Astrocyte (in vitro differentiated cells and primary cell): ENCODE measurements at regions not wholly inside any gene's neighbourhood (a gene's known extent, or its start where the extent isn't known, plus 50 kb on each side); places are given as distances from the start of the nearest gene placed in this dataset.

ENCODE experiments used
- EZH2 ChIP-seq: IDR thresholded peaks from 2 replicates; pipeline ENCODE4 v1.6.1; 2012; ENCODE audit warnings: mild to moderate bottlenecking, low read length, inconsistent platforms; ENCODE audit not compliant: insufficient read depth
- TF ChIP-seq, protein P1 (sequence below): IDR thresholded peaks from 2 replicates; pipeline ENCODE4 v1.5.1; 2011; ENCODE audit warnings: low read depth, mild to moderate bottlenecking, inconsistent platforms, low read length, moderate library complexity; ENCODE audit not compliant: insufficient read depth

GRCh38 chr2:226609366-226609765, 190.3 kb downstream of the IRS1 start:
- TF ChIP-seq, protein P1, sequence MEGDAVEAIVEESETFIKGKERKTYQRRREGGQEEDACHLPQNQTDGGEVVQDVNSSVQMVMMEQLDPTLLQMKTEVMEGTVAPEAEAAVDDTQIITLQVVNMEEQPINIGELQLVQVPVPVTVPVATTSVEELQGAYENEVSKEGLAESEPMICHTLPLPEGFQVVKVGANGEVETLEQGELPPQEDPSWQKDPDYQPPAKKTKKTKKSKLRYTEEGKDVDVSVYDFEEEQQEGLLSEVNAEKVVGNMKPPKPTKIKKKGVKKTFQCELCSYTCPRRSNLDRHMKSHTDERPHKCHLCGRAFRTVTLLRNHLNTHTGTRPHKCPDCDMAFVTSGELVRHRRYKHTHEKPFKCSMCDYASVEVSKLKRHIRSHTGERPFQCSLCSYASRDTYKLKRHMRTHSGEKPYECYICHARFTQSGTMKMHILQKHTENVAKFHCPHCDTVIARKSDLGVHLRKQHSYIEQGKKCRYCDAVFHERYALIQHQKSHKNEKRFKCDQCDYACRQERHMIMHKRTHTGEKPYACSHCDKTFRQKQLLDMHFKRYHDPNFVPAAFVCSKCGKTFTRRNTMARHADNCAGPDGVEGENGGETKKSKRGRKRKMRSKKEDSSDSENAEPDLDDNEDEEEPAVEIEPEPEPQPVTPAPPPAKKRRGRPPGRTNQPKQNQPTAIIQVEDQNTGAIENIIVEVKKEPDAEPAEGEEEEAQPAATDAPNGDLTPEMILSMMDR = no peak
- TF ChIP-seq EZH2 = no peak
